Neuronal stem cell (in vitro differentiated cells): ENCODE measurements at regions not wholly inside any gene's neighbourhood (a gene's known extent, or its start where the extent isn't known, plus 50 kb on each side); places are given as distances from the start of the nearest gene placed in this dataset.
"Not testable (repeated sequence)": the region's sequence is repeated elsewhere in the genome, so short reads cannot be mapped to it uniquely, and the experiment has no call there.

Experiments
- DNase-seq: peaks from one replicate; pipeline ENCODE4 v3.0.0-alpha.2; 2013; ENCODE audit warnings: low spot score
- H2AFZ ChIP-seq: one replicate; pipeline ENCODE4 v1.6.1; 2013; ENCODE audit warnings: mild to moderate bottlenecking, low read length, inconsistent platforms
- H2AK5ac ChIP-seq: 2 replicates; pipeline ENCODE4 v1.6.1; 2013; ENCODE audit warnings: low read depth, mild to moderate bottlenecking, inconsistent platforms, low read length, moderate library complexity, mixed read lengths
- H2BK120ac ChIP-seq: 2 replicates; pipeline ENCODE4 v1.6.1; 2013; ENCODE audit warnings: low read depth, mild to moderate bottlenecking, inconsistent platforms, low read length, moderate library complexity, mixed read lengths
- H2BK12ac ChIP-seq: one replicate; pipeline ENCODE4 v1.6.1; 2013; ENCODE audit warnings: low read length, inconsistent platforms
- H2BK15ac ChIP-seq: 2 replicates; pipeline ENCODE4 v1.6.1; 2013; ENCODE audit warnings: mild to moderate bottlenecking, low read length, inconsistent platforms, mixed read lengths
- H2BK5ac ChIP-seq: one replicate; pipeline ENCODE4 v1.6.1; 2013; ENCODE audit warnings: inconsistent platforms, mild to moderate bottlenecking, low read length, moderate library complexity
- H3K14ac ChIP-seq: one replicate; pipeline ENCODE4 v1.6.1; 2013; ENCODE audit warnings: low read length, inconsistent platforms
- H3K18ac ChIP-seq: 2 replicates; pipeline ENCODE4 v1.6.1; 2013; ENCODE audit warnings: low read length, inconsistent platforms
- H3K23ac ChIP-seq: 2 replicates; pipeline ENCODE4 v1.6.1; 2013; ENCODE audit warnings: low read depth, mild to moderate bottlenecking, mixed read lengths, low read length, inconsistent platforms; ENCODE audit not compliant: poor library complexity
- H3K27ac ChIP-seq: replicated peaks from 3 replicates; pipeline ENCODE4 v1.5.1; 2013; ENCODE audit warnings: low read length, inconsistent platforms
- H3K27me3 ChIP-seq, 3 experiments: 2 replicates each; pipeline ENCODE4 v1.6.1; 2013; ENCODE audit warnings: low read length in 3 of 3, mild to moderate bottlenecking in 2 of 3, inconsistent platforms in 1 of 3, low read depth in 1 of 3, mixed read lengths in 1 of 3, moderate library complexity in 1 of 3; ENCODE audit not compliant: control insufficient read depth in 3 of 3, insufficient read depth in 3 of 3
- H3K36me3 ChIP-seq, 2 donors: replicated peaks in 1 of 2; 2 replicates each; pipeline ENCODE4 v1.6.1; 2013; ENCODE audit warnings: low read length in 2 of 2; ENCODE audit not compliant: control insufficient read depth in 2 of 2, insufficient read depth in 2 of 2
- H3K4ac ChIP-seq: 2 replicates; pipeline ENCODE4 v1.6.1; 2013; ENCODE audit warnings: inconsistent platforms, mild to moderate bottlenecking, low read length, moderate library complexity
- H3K4me1 ChIP-seq, 2 donors: 1 replicate in 1 of 2; 2 replicates in 1 of 2; pipeline ENCODE4 v1.6.1; 2013; ENCODE audit warnings: low read length in 2 of 2, low read depth in 1 of 2; ENCODE audit not compliant: control insufficient read depth in 2 of 2, insufficient read depth in 1 of 2
- H3K4me2 ChIP-seq: one replicate; pipeline ENCODE4 v1.6.1; 2013; ENCODE audit warnings: mild to moderate bottlenecking, low read length, inconsistent platforms; ENCODE audit not compliant: insufficient read depth, poor library complexity, severe bottlenecking
- H3K4me3 ChIP-seq, 2 donors: 2 replicates each; pipeline ENCODE4 v1.5.1; 2013; ENCODE audit warnings: low read length in 2 of 2, mild to moderate bottlenecking in 2 of 2, inconsistent platforms in 1 of 2, moderate library complexity in 1 of 2
- H3K79me1 ChIP-seq: one replicate; pipeline ENCODE4 v1.6.1; 2013; ENCODE audit warnings: low read depth, mild to moderate bottlenecking, inconsistent platforms, low read length, moderate library complexity
- H3K9ac ChIP-seq: one replicate; pipeline ENCODE4 v1.6.1; 2013; ENCODE audit warnings: mild to moderate bottlenecking, low read depth, low read length, inconsistent platforms; ENCODE audit not compliant: poor library complexity
- H3K9me3 ChIP-seq, 2 donors: replicated peaks in 1 of 2; 2 replicates each; pipeline versions ENCODE3 to v1.6.1; 2013; ENCODE audit warnings: low read length in 2 of 2, mild to moderate bottlenecking in 2 of 2, inconsistent platforms in 1 of 2, low read depth in 1 of 2, mixed read lengths in 1 of 2, moderate library complexity in 1 of 2; ENCODE audit not compliant: control insufficient read depth in 2 of 2, insufficient read depth in 1 of 2
- H4K8ac ChIP-seq: one replicate; pipeline ENCODE4 v1.6.1; 2013; ENCODE audit warnings: low read depth, mild to moderate bottlenecking, inconsistent platforms, low read length, moderate library complexity
- H4K91ac ChIP-seq: one replicate; pipeline ENCODE4 v1.6.1; 2013; ENCODE audit warnings: low read length, low read depth, mild to moderate bottlenecking, inconsistent platforms; ENCODE audit not compliant: poor library complexity
- WGBS, 2 donors: extraction: QIAGEN DNeasy Blood & Tissue Kit; methylation state at CpG; one replicate each; pipeline ENCODE4 v1.1.7; 2013; ENCODE audit warnings: missing lambda C conversion rate in 2 of 2, mixed read lengths in 1 of 2; ENCODE audit not compliant: insufficient read length in 2 of 2, insufficient replicate concordance in 1 of 2; ENCODE audit errors: extremely low coverage in 2 of 2; 5-methylcytosine and 5-hydroxymethylcytosine counted together

DNA sequence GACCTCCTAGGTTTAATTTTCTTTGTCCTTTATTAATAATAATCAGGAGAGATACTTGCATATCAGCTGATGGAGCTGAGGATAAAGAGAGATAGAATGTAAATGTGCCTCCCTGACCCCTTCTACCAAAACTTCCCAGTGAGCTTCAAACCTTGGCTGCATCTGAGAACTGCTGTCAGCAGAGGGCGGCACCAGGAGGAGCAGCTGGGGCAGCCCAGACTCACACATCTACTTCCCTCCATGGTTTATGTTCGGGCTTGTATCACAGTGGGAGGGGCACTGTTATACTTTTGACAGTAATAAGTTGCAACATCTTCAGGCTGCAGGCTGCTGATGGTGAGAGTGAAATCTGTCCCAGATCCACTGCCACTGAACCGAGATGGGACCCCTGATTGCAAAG, 521.7 kb downstream of the RPIA start:
- not testable (repeated sequence) for H3K36me3 ChIP-seq, H3K4ac ChIP-seq, H3K9ac ChIP-seq, H3K14ac ChIP-seq, H3K27me3 ChIP-seq, H3K23ac ChIP-seq, H4K91ac ChIP-seq, H2BK120ac ChIP-seq, H2BK5ac ChIP-seq, H3K4me2 ChIP-seq, H3K27ac ChIP-seq, H3K9me3 ChIP-seq, H2AK5ac ChIP-seq, H3K79me1 ChIP-seq, H2BK15ac ChIP-seq, H3K4me1 ChIP-seq, H2AFZ ChIP-seq, H3K18ac ChIP-seq, H2BK12ac ChIP-seq, DNase-seq, H4K8ac ChIP-seq, H3K4me3 ChIP-seq
- WGBS, 2 donors = no CpG with 5 or more reads among the region's 3 CpGs

DNA sequence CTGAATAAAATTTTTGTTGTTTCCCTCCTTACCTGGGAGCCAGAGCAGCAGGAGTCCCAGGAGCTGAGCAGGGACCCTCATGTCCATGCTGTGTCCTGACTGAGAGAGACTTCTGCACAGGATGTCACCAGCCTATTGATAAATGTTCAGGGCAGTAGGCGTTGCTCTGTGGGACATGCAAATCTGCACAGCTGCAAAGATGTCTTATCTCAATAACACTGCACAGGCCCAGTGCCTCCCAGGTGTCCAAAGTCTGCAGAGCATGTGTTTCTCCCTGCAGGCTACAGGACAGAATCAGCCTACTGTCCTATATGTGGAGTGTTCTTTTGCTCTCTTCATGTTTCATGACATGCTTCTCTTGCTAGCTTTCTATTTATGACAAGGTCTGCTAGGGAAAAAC, 522.3 kb downstream of the RPIA start:
- not testable (repeated sequence) for H3K27ac ChIP-seq, H3K79me1 ChIP-seq, H3K18ac ChIP-seq, H3K9me3 ChIP-seq, H2AFZ ChIP-seq, H2BK120ac ChIP-seq, H2BK15ac ChIP-seq, H3K4ac ChIP-seq, H3K4me3 ChIP-seq, H3K9ac ChIP-seq, H3K4me1 ChIP-seq, H3K23ac ChIP-seq, H3K36me3 ChIP-seq, DNase-seq, H4K8ac ChIP-seq, H2BK12ac ChIP-seq, H2BK5ac ChIP-seq, H3K27me3 ChIP-seq, H3K14ac ChIP-seq, H3K4me2 ChIP-seq, H2AK5ac ChIP-seq, H4K91ac ChIP-seq
- WGBS, 2 donors = no CpG with 5 or more reads among the region's 1 CpG

- not testable (repeated sequence) for DNase-seq, H2BK15ac ChIP-seq, H3K9me3 ChIP-seq, H3K4ac ChIP-seq, H2BK5ac ChIP-seq, H2AFZ ChIP-seq, H3K4me2 ChIP-seq, H3K23ac ChIP-seq, H3K79me1 ChIP-seq, H4K8ac ChIP-seq, H2BK120ac ChIP-seq, H4K91ac ChIP-seq, H3K4me1 ChIP-seq, H3K36me3 ChIP-seq, H2AK5ac ChIP-seq, H3K4me3 ChIP-seq, H3K14ac ChIP-seq, H3K18ac ChIP-seq, H3K27me3 ChIP-seq, H3K27ac ChIP-seq, H2BK12ac ChIP-seq, H3K9ac ChIP-seq
- WGBS, 2 donors = no CpG with 5 or more reads among the region's 2 CpGs
Measured at GRCh38 chr2:89221474-89221873, 530.0 kb downstream of the RPIA start.

GRCh38 chr2:89222063-89222732, 530.7 kb downstream of the RPIA start:
- H3K4me1 ChIP-seq, H3K18ac ChIP-seq, H4K91ac ChIP-seq, H2AFZ ChIP-seq, H3K9ac ChIP-seq, H3K14ac ChIP-seq, DNase-seq, H2BK12ac ChIP-seq, H3K4me2 ChIP-seq, H3K79me1 ChIP-seq, H4K8ac ChIP-seq, H2BK5ac ChIP-seq, H2BK120ac ChIP-seq, H2AK5ac ChIP-seq, H3K23ac ChIP-seq, H3K36me3 ChIP-seq, H2BK15ac ChIP-seq, H3K4me3 ChIP-seq, H3K9me3 ChIP-seq, H3K4ac ChIP-seq, H3K27me3 ChIP-seq, H3K27ac ChIP-seq: not testable (repeated sequence)
- WGBS, 2 donors = no CpG with 5 or more reads among the region's 2 CpGs
